Astrocyte (in vitro differentiated cells and primary cell): ENCODE measurements at regions not wholly inside any gene's neighbourhood (a gene's known extent, or its start where the extent isn't known, plus 50 kb on each side); places are given as distances from the start of the nearest gene placed in this dataset.

Experiments
- CTCF ChIP-seq: IDR thresholded peaks from 2 replicates; pipeline ENCODE4 v1.5.1; 2011; ENCODE audit warnings: low read depth, mild to moderate bottlenecking, inconsistent platforms, low read length, moderate library complexity; ENCODE audit not compliant: insufficient read depth
- EZH2 ChIP-seq: IDR thresholded peaks from 2 replicates; pipeline ENCODE4 v1.6.1; 2012; ENCODE audit warnings: mild to moderate bottlenecking, low read length, inconsistent platforms; ENCODE audit not compliant: insufficient read depth

GRCh38 chr2:128978212-128978611, 659.5 kb upstream of the HS6ST1 start:
- TF ChIP-seq CTCF = no peak
- TF ChIP-seq EZH2 = no peak
